Fibroblast of lung (primary cell): ENCODE measurements at regions not wholly inside any gene's neighbourhood (a gene's known extent, or its start where the extent isn't known, plus 50 kb on each side); places are given as distances from the start of the nearest gene placed in this dataset.
"Not testable (repeated sequence)": the region's sequence is repeated elsewhere in the genome, so short reads cannot be mapped to it uniquely, and the experiment has no call there.

ENCODE experiments used
- CTCF ChIP-seq, 2 donors: IDR thresholded peaks in 1 of 2; conservative IDR thresholded peaks in 1 of 2; 1 replicate in 1 of 2; 2 replicates in 1 of 2; pipeline ENCODE4 v1.5.1; 2011 to 2012; ENCODE audit warnings: low read length in 2 of 2, control low read depth in 1 of 2, inconsistent platforms in 1 of 2, low read depth in 1 of 2, mild to moderate bottlenecking in 1 of 2
- EZH2 ChIP-seq: IDR thresholded peaks from 2 replicates; pipeline ENCODE4 v1.5.1; 2012; ENCODE audit warnings: low read length, control low read depth, mild to moderate bottlenecking; ENCODE audit errors: missing control alignments

DNA sequence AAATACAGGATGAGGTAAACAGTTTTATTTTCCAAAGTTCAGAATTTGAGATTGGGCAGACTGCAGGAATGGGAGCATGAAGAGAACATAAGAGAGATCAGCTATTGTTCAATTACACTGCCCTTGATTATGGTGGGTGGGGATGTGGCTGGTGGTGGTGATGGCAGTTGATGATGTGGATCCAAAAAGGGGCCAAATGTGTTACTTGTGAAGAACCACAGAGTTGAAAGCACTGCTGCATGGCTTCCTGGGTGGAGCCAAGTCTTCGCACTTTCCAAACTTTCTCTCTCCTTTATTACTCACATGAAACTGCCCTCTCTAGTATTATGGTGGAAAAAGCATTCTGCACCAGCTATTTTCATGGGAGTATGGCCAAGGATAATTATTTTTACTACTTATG lies 1162.0 kb downstream of the RPIA start:
- TF ChIP-seq EZH2; CTCF (conservative IDR thresholded peaks at IDR 0.05 in 1 of 2, IDR thresholded peaks at IDR 0.05 in 1 of 2; ENCODE audit: low read depth in 1 of 2, low read length in 2 of 2): not testable (repeated sequence)
